ENCODE measurements at regions not wholly inside any gene's neighbourhood (a gene's known extent, or its start where the extent isn't known, plus 50 kb on each side); places are given as distances from the start of the nearest gene placed in this dataset.

GRCh38 chr5:8446179-8446578 is 577.2 kb downstream of the MTRR start:
- TF ChIP-seq, protein P1, sequence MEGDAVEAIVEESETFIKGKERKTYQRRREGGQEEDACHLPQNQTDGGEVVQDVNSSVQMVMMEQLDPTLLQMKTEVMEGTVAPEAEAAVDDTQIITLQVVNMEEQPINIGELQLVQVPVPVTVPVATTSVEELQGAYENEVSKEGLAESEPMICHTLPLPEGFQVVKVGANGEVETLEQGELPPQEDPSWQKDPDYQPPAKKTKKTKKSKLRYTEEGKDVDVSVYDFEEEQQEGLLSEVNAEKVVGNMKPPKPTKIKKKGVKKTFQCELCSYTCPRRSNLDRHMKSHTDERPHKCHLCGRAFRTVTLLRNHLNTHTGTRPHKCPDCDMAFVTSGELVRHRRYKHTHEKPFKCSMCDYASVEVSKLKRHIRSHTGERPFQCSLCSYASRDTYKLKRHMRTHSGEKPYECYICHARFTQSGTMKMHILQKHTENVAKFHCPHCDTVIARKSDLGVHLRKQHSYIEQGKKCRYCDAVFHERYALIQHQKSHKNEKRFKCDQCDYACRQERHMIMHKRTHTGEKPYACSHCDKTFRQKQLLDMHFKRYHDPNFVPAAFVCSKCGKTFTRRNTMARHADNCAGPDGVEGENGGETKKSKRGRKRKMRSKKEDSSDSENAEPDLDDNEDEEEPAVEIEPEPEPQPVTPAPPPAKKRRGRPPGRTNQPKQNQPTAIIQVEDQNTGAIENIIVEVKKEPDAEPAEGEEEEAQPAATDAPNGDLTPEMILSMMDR (IDR thresholded peaks at IDR 0.05), result no peak

- TF ChIP-seq, protein P1 (IDR thresholded peaks at IDR 0.05), result no peak
Observed at GRCh38 chr5:8456846-8457186, 587.9 kb downstream of the MTRR start.

- TF ChIP-seq, protein P1 (IDR thresholded peaks at IDR 0.05), result no peak
Observed at GRCh38 chr5:8457187-8458037, 588.5 kb downstream of the MTRR start.

- TF ChIP-seq, protein P1 (IDR thresholded peaks at IDR 0.05), result no peak
Observed at GRCh38 chr5:8458038-8458383, 589.1 kb downstream of the MTRR start.

DNA sequence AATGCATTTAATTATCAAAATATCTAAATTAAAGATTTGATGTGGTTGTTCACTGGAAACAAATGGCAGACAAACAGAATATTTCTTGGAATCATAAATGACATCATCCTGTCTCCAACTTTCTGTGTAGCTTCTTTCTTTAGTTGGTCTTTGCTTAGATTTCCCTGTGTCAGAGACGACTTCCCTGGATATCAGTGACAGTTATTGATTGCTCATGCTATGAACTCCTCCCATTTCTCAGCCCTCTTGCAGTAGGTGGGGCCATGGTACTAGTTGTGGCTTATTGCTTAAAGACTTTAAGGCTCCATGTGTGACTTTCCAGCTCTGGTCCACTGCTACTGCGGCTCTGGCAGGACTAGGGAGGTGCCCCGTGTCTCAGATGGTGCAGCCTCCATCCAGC is 592.6 kb downstream of the MTRR start:
- TF ChIP-seq, protein P1 (IDR thresholded peaks at IDR 0.05), result no peak

DNA sequence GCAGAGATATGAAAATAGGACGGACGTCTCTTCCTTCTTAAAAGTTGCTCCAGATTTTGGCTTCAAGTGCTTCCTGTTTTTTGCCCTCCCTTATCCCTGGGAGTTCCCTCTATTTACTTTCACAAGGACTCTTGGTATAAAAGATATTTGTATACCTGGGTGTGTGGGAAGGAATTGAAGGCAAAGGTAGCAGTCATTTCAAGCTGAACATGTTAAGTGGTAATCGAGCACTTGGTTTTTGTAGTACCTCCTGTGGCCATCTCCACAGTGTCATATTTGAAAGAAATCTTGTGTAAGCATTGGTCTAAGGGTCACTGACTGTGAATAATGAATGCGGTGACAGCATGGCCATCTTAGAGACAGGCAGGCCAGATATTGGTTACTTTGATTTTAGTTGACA is 593.6 kb downstream of the MTRR start:
- TF ChIP-seq, protein P1 (IDR thresholded peaks at IDR 0.05), result no peak

GRCh38 chr5:8470489-8470888 is 601.5 kb downstream of the MTRR start:
- TF ChIP-seq, protein P1 (IDR thresholded peaks at IDR 0.05), result no peak

DNA sequence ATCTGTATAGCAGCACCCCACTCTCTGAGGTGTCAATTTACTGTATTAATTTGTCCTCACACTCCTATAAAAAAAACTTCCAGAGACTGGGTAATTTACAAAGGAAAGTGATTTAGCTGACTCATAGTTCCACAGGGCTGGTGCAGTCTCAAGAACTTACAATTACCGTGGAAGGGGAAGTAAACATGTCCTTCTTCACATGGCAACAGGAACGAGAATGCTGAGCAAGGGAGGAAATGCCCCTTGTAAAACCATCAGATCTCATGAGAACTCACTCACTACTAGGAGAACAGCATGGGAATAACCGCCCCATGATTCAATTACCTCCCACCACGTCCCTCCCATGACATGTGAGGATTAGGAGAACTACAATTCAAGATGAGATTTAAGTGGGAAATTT is 602.6 kb downstream of the MTRR start:
- TF ChIP-seq, protein P1 (IDR thresholded peaks at IDR 0.05), result no peak

All from LNCAP (cell line).